A549 (cell line): ENCODE measurements at regions not wholly inside any gene's neighbourhood (a gene's known extent, or its start where the extent isn't known, plus 50 kb on each side); places are given as distances from the start of the nearest gene placed in this dataset.

Experiments used
- ATAC-seq, 2 experiments: fragments of 200-7000 bp in 1 of 2; fragments of >200 bp in 1 of 2; cut with Nextera tagmentation in 1 of 2; cut with Tn5 transposase in 1 of 2; 3 replicates each; pipeline versions ENCODE4 v1.8.0 to v1.9.1; 2018 to 2020; ENCODE audit warnings: mild to moderate bottlenecking in 1 of 2, moderate library complexity in 1 of 2
- CTCF ChIA-PET: fragments of 300-600 bp; sonication (Branson Sonifier 250); formaldehyde crosslinking; extraction: SDS; loops from one replicate; lab custom pipeline; 2021; ENCODE audit warnings: antibody characterized with exemption, inconsistent platforms; lab: Yijun Ruan, JAX
- POLR2A ChIA-PET: fragments of 350-600 bp; formaldehyde crosslinking; extraction: SDS; loops from one replicate; lab custom pipeline; 2021; ENCODE audit warnings: antibody characterized with exemption, inconsistent platforms; lab: Yijun Ruan, JAX
- DNase-seq, 2 experiments: peaks; one replicate each; pipeline versions ENCODE4 v3.0.0 to v3.0.0-alpha.2; 2011 to 2016; ENCODE audit warnings: low read depth in 1 of 2, low spot score in 1 of 2
- FAIRE-seq: peaks from 2 replicates; lab custom pipeline; 2011; peaks lifted over from hg19 to GRCh38; lab: Jason Lieb, UNC
- H3K27ac ChIP-seq, 2 experiments: fragments of >200 bp; sonication (Bioruptor Twin); formaldehyde crosslinking; 3 replicates each; pipeline ENCODE4 v1.5.1; 2016 to 2017
- H3K4me1 ChIP-seq: fragments of >200 bp; sonication (Bioruptor Twin); formaldehyde crosslinking; 3 replicates; pipeline ENCODE4 v1.6.1; 2016
- H3K4me2 ChIP-seq: fragments of >200 bp; sonication (Bioruptor Twin); formaldehyde crosslinking; 3 replicates; pipeline ENCODE4 v1.6.1; 2016
- H3K4me3 ChIP-seq: fragments of >200 bp; sonication (Bioruptor Twin); formaldehyde crosslinking; 3 replicates; pipeline ENCODE4 v1.5.1; 2016
- H3K9me3 ChIP-seq: fragments of >200 bp; sonication (Bioruptor Twin); formaldehyde crosslinking; 3 replicates; pipeline ENCODE4 v1.6.1; 2016
- CBX2 ChIP-seq: fragments of 200-600 bp; sonication (generic); IDR thresholded peaks from 2 replicates; pipeline ENCODE4 v1.6.1; 2016; ENCODE audit warnings: low read depth, mild to moderate bottlenecking, borderline replicate concordance
- E2F6 ChIP-seq: IDR thresholded peaks from 2 replicates; pipeline ENCODE4 v1.6.1; 2012; ENCODE audit warnings: low read depth, borderline replicate concordance
- EHMT2 ChIP-seq: fragments of 200-600 bp; sonication (generic); IDR thresholded peaks from 2 replicates; pipeline ENCODE4 v1.6.1; 2016; ENCODE audit warnings: antibody characterized with exemption, low read depth, mild to moderate bottlenecking, moderate library complexity
- ESRRA ChIP-seq: fragments of 150-350 bp; IDR thresholded peaks from 2 replicates; pipeline ENCODE4 v1.6.1; 2014; ENCODE audit warnings: mild to moderate bottlenecking, low read length, borderline replicate concordance
- FOSL2 ChIP-seq, 2 experiments: fragments of 450-650 bp in 1 of 2; fragments of >200 bp in 1 of 2; sonication (Bioruptor Twin) in 1 of 2; formaldehyde crosslinking; IDR thresholded peaks; 2 replicates each; pipeline versions ENCODE4 v1.5.0 to v1.6.1; 2016 to 2020; ENCODE audit warnings: mild to moderate bottlenecking in 1 of 2, moderate library complexity in 1 of 2
- HES2 ChIP-seq: fragments of >200 bp; sonication (Bioruptor Twin); formaldehyde crosslinking; IDR thresholded peaks from 2 replicates; pipeline ENCODE4 v1.6.1; 2016
- JUN ChIP-seq, 2 experiments: fragments of >200 bp; sonication (Bioruptor Twin); formaldehyde crosslinking; IDR thresholded peaks; 2 replicates in 1 of 2; 3 replicates in 1 of 2; pipeline ENCODE4 v1.6.1; 2016 to 2017
- MAZ ChIP-seq: fragments of 150-350 bp; IDR thresholded peaks from 2 replicates; pipeline ENCODE4 v1.6.1; 2014; ENCODE audit warnings: antibody characterized with exemption, low read depth, low read length, borderline replicate concordance
- NFE2L2 ChIP-seq: fragments of 150-350 bp; conservative IDR thresholded peaks from 2 replicates; pipeline ENCODE4 v1.6.1; 2014; ENCODE audit warnings: low read length
- POLR2A ChIP-seq: IDR thresholded peaks from 2 replicates; pipeline ENCODE4 v1.6.1; 2012; ENCODE audit warnings: mild to moderate bottlenecking, low read length
- RAD21 ChIP-seq, 2 experiments: fragments of >200 bp in 1 of 2; sonication (Bioruptor Twin) in 1 of 2; formaldehyde crosslinking in 1 of 2; IDR thresholded peaks in 1 of 2; conservative IDR thresholded peaks in 1 of 2; 2 replicates in 1 of 2; 3 replicates in 1 of 2; pipeline ENCODE4 v1.6.1; 2012 to 2018; ENCODE audit warnings: inconsistent platforms in 1 of 2
- RFX5 ChIP-seq: fragments of 450-650 bp; IDR thresholded peaks from 2 replicates; pipeline ENCODE4 v1.7.1; 2014; ENCODE audit warnings: antibody characterized with exemption, mild to moderate bottlenecking, moderate library complexity
- SMC3 ChIP-seq: fragments of >200 bp; sonication (Bioruptor Twin); formaldehyde crosslinking; IDR thresholded peaks from 3 replicates; pipeline ENCODE4 v1.6.1; 2018; ENCODE audit warnings: inconsistent platforms
- SREBF2 ChIP-seq: fragments of 450-650 bp; IDR thresholded peaks from 2 replicates; pipeline ENCODE4 v1.6.1; 2014; ENCODE audit warnings: mild to moderate bottlenecking, moderate library complexity
- TFCP2L1 ChIP-seq: fragments of 250-450 bp; sonication (Bioruptor Pico); IDR thresholded peaks from 2 replicates; pipeline ENCODE4 v1.5.0; 2021; ENCODE audit warnings: mild to moderate bottlenecking
- TP53 ChIP-seq: fragments of 250-450 bp; sonication (Bioruptor Pico); IDR thresholded peaks from 2 replicates; pipeline ENCODE4 v1.5.0; 2021; ENCODE audit warnings: mild to moderate bottlenecking, moderate library complexity
- USF2 ChIP-seq: fragments of 450-650 bp; IDR thresholded peaks from 2 replicates; pipeline ENCODE4 v1.6.1; 2014; ENCODE audit warnings: antibody characterized with exemption
- ZC3H11A ChIP-seq: fragments of 450-650 bp; IDR thresholded peaks from 2 replicates; pipeline ENCODE4 v1.6.1; 2014; ENCODE audit warnings: antibody characterized with exemption, mild to moderate bottlenecking
- ZFP36 ChIP-seq: fragments of 450-650 bp; IDR thresholded peaks from 2 replicates; pipeline ENCODE4 v1.6.1; 2014; ENCODE audit warnings: borderline replicate concordance; ENCODE audit not compliant: partially characterized antibody
- WGBS: methylation state at CpG from one replicate; pipeline ENCODE4 v1.1.6; 2017; ENCODE audit errors: missing lambda C conversion rate; 5-methylcytosine and 5-hydroxymethylcytosine counted together

GRCh38 chr14:71311061-71311460 lies 403.8 kb downstream of the PCNX1 start:
- POLR2A ChIA-PET, result no interaction called here

GRCh38 chr14:71314717-71315116 lies 407.5 kb downstream of the PCNX1 start:
- no peak for ATAC-seq
- no peak overlapping the region for H3K27ac ChIP-seq
- FAIRE-seq, result no peak
- DNase-seq, result no peak
- TF ChIP-seq HES2 (no peak), USF2 (no peak), ZFP36 (no peak), FOSL2 (IDR thresholded peaks at IDR 0.05) (no peak), FOSL2 (CRISPR knock-in tag; IDR thresholded peaks at IDR 0.05) (no peak), SMC3 (no peak), ESRRA (no peak), CBX2 (no peak), SREBF2 (no peak)
- TF ChIP-seq, all 56 proteins: peak for 0
- POLR2A ChIA-PET, result no interaction called here
- CTCF ChIA-PET, result no interaction called here
- Histone ChIP-seq H3K4me1 (peaks cover 3% of the 10 kb centered on the region; the same call in 1 of the 3 replicates), H3K4me3 (no peak overlapping the region), H3K9me3 (no peaks in the 10 kb centered on the region), H3K4me2 (no peak overlapping the region)
- 73% methylated on average over 2 of the region's 2 CpGs for WGBS

More at GRCh38 chr14:71311061-71311460, 403.8 kb downstream of the PCNX1 start:
- no peak for TF ChIP-seq RAD21 (conservative IDR thresholded peaks at IDR 0.05 in 1 of 2, IDR thresholded peaks at IDR 0.05 in 1 of 2)
- TF ChIP-seq ZC3H11A, result no peak
- TF ChIP-seq TP53 (CRISPR knock-in tag), result no peak
- no peak for TF ChIP-seq RFX5
- TF ChIP-seq EHMT2, result no peak
- TF ChIP-seq SMC3, result no peak
- no peak for TF ChIP-seq NFE2L2
- no peak for TF ChIP-seq ESRRA
- TF ChIP-seq POLR2A, result no peak
- no peak for TF ChIP-seq MAZ
- TF ChIP-seq JUN (IDR thresholded peaks at IDR 0.05), result no peak
- Histone ChIP-seq H3K4me1 (no peaks in the 10 kb centered on the region), H3K9me3 (peaks cover 10% of the 10 kb centered on the region; the same call in 1 of the 3 replicates), H3K4me3 (no peak overlapping the region), H3K27ac (no peak overlapping the region), H3K4me2 (no peak overlapping the region)
- DNase-seq (no peak), FAIRE-seq (no peak), ATAC-seq (no peak)
- CTCF ChIA-PET, result interaction anchor here (0.5 kb wide), 1 partner anchor 9 kb away, joined by 3 read pairs; no protein-coding TSS in a partner anchor
- WGBS, result 60% methylated on average over 10 of the region's 10 CpGs

GRCh38 chr14:71317385-71318096 lies 410.3 kb downstream of the PCNX1 start:
- Histone ChIP-seq H3K4me3 (no peak overlapping the region), H3K9me3 (no peaks in the 10 kb centered on the region), H3K4me1 (peaks cover 10% of the 10 kb centered on the region), H3K27ac (no peak overlapping the region), H3K4me2 (no peak overlapping the region)
- ChIA-PET CTCF (interaction anchor here (1.2 kb wide), 1 partner anchor 15 kb away, joined by 3 read pairs; no protein-coding TSS in a partner anchor), POLR2A (no interaction called here)
- ATAC-seq (no peak), FAIRE-seq (no peak), DNase-seq (no peak)
- TF ChIP-seq E2F6, result no peak
- no peak for TF ChIP-seq HES2
- TF ChIP-seq TP53 (CRISPR knock-in tag), result no peak
- no peak for TF ChIP-seq TFCP2L1 (CRISPR knock-in tag)
- TF ChIP-seq SREBF2, result no peak
- no peak for TF ChIP-seq JUN (IDR thresholded peaks at IDR 0.05)
- 48% methylated on average over 4 of the region's 4 CpGs for WGBS
